ENCODE measurements at regions not wholly inside any gene's neighbourhood (a gene's known extent, or its start where the extent isn't known, plus 50 kb on each side); places are given as distances from the start of the nearest gene placed in this dataset.
A peak's percentile ranks its signal among the peaks of the same experiment; 100 is the strongest.

DNA sequence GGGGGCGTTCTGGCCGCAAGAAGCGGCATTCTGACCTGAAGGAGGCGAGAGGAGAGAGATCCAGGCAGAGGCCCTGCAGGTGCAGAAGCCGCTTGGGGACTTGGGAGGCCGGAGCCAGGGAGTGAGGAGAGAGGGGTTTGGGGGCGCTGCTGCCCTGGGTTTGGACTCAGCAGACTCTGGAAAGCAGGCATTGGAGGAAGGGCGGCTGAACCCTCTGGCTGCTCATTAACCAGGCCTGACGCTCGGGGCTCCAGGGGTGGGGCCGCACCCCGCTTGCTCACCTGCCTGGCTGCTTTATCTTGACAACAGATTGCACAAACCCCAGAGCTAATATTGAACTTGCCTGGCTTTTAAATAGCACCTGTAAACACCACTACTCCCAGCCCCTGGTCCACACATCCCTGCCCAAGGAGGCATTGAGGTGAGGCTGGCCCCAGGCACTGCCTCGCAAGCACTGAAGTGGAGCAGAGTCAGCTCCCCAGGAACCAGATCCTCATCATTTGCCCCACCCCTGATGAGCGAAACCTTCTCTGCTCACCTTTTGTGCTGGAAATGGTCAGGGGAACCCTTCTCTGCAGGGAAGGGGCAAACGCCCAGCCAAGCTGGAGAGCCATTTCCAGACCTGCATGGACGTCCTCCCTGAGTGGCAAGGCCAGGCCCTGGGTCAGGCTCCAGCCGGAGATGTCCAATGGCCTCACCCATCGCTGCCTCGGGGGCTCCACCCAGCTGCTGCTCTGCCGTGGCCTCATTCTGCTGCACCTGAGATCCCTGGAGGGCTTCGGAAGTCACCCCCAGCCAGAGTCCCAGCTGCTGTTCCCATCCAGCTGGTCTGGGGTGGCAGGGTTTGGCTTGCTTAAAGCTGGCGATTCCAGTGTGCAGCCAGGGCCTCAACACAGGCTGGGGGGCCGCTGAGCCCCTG, 190.2 kb upstream of the GSE1 start (continued):
- TF ChIP-seq, protein P1, sequence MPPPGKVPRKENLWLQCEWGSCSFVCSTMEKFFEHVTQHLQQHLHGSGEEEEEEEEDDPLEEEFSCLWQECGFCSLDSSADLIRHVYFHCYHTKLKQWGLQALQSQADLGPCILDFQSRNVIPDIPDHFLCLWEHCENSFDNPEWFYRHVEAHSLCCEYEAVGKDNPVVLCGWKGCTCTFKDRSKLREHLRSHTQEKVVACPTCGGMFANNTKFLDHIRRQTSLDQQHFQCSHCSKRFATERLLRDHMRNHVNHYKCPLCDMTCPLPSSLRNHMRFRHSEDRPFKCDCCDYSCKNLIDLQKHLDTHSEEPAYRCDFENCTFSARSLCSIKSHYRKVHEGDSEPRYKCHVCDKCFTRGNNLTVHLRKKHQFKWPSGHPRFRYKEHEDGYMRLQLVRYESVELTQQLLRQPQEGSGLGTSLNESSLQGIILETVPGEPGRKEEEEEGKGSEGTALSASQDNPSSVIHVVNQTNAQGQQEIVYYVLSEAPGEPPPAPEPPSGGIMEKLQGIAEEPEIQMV (CRISPR knock-in tag; IDR thresholded peaks at IDR 0.05; ENCODE audit: low read depth), result 0 out of 2 replicates have a peak, but pooled peaks have one; percentile 76
- TF ChIP-seq TAF15 (IDR thresholded peaks at IDR 0.05; ENCODE audit: low read depth, low read length, poor library complexity, severe bottlenecking) (no peak), ZNF329 (CRISPR knock-in tag; IDR thresholded peaks at IDR 0.05; ENCODE audit: low read depth) (peak; percentile 100), MLXIP (CRISPR knock-in tag; IDR thresholded peaks at IDR 0.05; ENCODE audit: borderline replicate concordance) (peak; percentile 39; the same call in 1 of the 2 replicates), ZNF335 (CRISPR knock-in tag; IDR thresholded peaks at IDR 0.05) (peak; percentile 89), ZFY (CRISPR knock-in tag; IDR thresholded peaks at IDR 0.05) (peak; percentile 65), REST (IDR thresholded peaks at IDR 0.05; ENCODE audit: borderline replicate concordance in 1 of 2, low read depth in 1 of 2, low read length in 2 of 2) (no peak), HMG20B (CRISPR knock-in tag; conservative IDR thresholded peaks at IDR 0.05) (peak; percentile 93), FOXA3 (CRISPR knock-in tag; IDR thresholded peaks at IDR 0.05) (peak; percentile 98), ZMYM3 (CRISPR knock-in tag; IDR thresholded peaks at IDR 0.05) (peak; percentile 90), NFKBIZ (CRISPR knock-in tag; IDR thresholded peaks at IDR 0.05) (peak; percentile 69; the same call in 1 of the 2 replicates)
- TF ChIP-seq, protein P2, sequence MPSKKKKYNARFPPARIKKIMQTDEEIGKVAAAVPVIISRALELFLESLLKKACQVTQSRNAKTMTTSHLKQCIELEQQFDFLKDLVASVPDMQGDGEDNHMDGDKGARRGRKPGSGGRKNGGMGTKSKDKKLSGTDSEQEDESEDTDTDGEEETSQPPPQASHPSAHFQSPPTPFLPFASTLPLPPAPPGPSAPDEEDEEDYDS (CRISPR knock-in tag; IDR thresholded peaks at IDR 0.05), result no peak
- TF ChIP-seq, protein P3, sequence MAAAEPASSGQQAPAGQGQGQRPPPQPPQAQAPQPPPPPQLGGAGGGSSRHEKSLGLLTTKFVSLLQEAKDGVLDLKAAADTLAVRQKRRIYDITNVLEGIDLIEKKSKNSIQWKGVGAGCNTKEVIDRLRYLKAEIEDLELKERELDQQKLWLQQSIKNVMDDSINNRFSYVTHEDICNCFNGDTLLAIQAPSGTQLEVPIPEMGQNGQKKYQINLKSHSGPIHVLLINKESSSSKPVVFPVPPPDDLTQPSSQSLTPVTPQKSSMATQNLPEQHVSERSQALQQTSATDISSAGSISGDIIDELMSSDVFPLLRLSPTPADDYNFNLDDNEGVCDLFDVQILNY (CRISPR knock-in tag; conservative IDR thresholded peaks at IDR 0.05), result no peak
- TF ChIP-seq, protein P4, sequence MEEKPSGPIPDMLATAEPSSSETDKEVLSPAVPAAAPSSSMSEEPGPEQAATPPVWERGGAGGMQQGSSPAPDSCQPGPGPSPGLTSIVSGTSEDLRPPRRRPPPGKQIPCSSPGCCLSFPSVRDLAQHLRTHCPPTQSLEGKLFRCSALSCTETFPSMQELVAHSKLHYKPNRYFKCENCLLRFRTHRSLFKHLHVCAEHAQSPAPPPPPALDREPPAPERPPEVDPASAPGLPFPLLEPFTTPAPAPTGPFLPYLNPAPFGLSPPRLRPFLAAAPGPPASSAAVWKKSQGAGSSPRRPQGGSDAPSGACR (CRISPR knock-in tag; IDR thresholded peaks at IDR 0.05), result no peak
- TF ChIP-seq, protein P5, sequence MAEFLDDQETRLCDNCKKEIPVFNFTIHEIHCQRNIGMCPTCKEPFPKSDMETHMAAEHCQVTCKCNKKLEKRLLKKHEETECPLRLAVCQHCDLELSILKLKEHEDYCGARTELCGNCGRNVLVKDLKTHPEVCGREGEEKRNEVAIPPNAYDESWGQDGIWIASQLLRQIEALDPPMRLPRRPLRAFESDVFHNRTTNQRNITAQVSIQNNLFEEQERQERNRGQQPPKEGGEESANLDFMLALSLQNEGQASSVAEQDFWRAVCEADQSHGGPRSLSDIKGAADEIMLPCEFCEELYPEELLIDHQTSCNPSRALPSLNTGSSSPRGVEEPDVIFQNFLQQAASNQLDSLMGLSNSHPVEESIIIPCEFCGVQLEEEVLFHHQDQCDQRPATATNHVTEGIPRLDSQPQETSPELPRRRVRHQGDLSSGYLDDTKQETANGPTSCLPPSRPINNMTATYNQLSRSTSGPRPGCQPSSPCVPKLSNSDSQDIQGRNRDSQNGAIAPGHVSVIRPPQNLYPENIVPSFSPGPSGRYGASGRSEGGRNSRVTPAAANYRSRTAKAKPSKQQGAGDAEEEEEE (CRISPR knock-in tag; IDR thresholded peaks at IDR 0.05; ENCODE audit: borderline replicate concordance), result peak; percentile 60; the same call in 1 of the 2 replicates
